LNCAP (cell line): ENCODE measurements at regions not wholly inside any gene's neighbourhood (a gene's known extent, or its start where the extent isn't known, plus 50 kb on each side); places are given as distances from the start of the nearest gene placed in this dataset.

ENCODE experiments used
- TF ChIP-seq, protein P1 (sequence below): fragments of 450-650 bp; IDR thresholded peaks from 2 replicates; pipeline ENCODE4 v1.5.1; 2017; ENCODE audit warnings: mild to moderate bottlenecking

DNA sequence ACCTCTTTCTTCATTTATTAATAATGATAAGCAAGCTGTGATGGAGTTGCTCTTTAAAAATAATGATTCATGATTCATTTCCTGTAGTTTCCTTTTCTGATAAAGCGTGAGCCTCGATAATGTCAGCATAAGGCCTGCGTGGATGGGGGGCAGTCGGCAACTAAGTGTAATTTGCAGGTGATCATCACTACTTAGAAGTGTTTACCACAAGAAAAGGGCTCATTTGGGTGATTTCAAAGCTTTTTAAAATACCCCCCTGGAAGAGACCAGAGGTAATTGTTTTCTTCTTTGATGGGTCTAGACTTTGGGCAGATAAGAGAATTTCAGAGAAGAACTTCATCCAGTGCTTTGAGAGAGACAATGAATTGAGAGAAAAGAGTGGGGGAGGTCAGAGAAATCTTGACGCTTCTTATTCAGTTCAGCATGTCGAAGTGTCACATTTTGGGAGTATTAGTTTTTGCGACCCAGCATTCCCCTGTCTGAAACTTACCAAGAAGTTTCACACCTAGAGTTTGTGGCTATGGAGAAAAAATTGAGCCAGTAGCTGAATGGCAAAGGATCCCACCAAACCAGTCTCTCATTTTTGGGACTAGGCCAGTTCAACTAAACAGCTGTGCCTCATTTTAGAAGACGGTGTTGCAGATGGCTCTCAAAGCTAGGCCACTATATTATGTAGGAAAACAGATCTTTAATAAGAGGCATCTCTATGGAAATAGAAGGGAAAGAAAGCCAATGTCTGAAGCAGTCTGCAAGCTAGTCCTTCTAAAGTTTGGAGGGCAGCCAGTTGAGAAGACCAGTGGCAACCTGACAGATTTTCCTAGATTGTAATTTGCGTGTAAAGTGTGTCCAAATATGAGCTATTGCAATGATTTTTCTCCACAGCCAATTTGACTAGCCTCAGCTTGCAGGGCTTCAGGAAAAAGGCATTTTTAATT lies 171.0 kb upstream of the PPP1R2C start:
- TF ChIP-seq, protein P1, sequence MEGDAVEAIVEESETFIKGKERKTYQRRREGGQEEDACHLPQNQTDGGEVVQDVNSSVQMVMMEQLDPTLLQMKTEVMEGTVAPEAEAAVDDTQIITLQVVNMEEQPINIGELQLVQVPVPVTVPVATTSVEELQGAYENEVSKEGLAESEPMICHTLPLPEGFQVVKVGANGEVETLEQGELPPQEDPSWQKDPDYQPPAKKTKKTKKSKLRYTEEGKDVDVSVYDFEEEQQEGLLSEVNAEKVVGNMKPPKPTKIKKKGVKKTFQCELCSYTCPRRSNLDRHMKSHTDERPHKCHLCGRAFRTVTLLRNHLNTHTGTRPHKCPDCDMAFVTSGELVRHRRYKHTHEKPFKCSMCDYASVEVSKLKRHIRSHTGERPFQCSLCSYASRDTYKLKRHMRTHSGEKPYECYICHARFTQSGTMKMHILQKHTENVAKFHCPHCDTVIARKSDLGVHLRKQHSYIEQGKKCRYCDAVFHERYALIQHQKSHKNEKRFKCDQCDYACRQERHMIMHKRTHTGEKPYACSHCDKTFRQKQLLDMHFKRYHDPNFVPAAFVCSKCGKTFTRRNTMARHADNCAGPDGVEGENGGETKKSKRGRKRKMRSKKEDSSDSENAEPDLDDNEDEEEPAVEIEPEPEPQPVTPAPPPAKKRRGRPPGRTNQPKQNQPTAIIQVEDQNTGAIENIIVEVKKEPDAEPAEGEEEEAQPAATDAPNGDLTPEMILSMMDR: no peak

DNA sequence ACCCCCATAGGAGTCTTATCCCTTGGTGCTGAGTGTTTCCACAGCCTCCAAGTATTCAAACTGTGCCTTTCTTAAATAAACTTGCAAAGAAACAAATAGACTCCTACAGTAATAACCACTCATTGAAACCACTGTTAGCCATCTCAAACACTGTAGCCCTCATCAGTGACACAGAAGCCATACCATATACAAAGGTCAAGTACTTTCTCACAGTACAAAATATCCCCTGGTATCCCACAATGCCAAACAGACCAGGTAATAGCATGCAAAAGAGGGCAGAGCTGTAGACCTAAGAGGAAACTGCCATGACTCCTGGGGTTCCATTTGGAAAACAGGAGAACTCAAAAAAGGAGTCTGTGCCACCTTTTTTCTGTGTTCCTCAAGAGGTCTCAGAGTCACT lies 173.8 kb upstream of the PPP1R2C start:
- TF ChIP-seq, protein P1: no peak

DNA sequence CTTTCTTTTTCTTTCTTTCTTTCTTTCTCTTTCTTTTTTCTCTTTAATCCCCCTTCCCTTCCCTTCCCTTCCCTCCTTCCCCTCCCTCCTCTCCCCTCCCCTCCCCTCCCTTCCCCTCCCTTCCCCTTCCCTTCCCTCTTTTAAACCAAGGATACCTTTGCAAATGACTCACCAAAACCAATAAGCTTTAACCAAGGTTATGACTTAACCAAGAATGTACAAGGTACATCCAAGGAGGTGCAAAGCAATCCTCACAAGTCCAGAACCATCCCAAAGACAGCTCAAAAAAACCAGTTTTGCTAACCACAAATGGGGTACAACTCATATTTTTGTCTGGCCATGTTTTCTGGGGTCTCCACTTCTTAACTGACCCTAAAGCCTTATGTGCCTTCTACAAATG lies 174.7 kb upstream of the PPP1R2C start:
- TF ChIP-seq, protein P1: no peak

DNA sequence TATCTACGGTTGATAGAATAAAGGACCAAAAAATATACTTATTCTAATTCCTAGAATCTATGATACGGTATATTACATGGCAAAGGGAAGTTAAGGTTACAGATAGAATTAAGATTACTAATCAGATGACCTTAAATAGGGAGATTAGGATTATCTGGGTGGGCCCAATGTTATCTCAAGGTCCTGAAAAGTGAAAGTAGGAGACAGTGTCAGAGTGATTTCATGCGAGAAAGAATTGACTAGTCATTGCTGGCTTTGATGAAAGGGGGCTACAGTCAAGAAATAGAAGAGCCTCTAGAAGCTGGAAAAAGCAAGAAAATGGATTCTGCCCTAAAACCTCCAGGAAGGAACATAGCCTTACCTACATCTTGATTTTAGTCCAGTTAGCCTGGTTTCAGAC lies 176.9 kb upstream of the PPP1R2C start:
- TF ChIP-seq, protein P1: no peak

DNA sequence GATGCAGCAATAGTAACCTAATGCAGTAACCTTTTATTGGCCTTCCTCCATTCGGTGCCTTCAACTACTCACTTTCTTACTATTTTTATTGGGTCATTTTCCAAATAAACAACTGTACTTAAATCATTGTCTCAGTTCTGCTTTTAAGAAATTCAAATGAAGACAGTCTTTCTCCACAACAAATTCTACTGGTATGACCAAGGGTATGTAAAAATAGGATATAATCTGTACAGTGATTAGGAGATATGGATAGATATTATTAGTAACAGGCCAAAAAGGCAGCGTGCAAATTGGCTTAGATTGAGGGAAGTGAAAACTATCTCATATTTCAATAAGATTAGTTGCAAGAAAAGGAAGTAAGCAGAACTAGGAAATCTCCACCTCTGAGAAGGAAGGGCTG lies 177.4 kb upstream of the PPP1R2C start:
- TF ChIP-seq, protein P1: no peak

DNA sequence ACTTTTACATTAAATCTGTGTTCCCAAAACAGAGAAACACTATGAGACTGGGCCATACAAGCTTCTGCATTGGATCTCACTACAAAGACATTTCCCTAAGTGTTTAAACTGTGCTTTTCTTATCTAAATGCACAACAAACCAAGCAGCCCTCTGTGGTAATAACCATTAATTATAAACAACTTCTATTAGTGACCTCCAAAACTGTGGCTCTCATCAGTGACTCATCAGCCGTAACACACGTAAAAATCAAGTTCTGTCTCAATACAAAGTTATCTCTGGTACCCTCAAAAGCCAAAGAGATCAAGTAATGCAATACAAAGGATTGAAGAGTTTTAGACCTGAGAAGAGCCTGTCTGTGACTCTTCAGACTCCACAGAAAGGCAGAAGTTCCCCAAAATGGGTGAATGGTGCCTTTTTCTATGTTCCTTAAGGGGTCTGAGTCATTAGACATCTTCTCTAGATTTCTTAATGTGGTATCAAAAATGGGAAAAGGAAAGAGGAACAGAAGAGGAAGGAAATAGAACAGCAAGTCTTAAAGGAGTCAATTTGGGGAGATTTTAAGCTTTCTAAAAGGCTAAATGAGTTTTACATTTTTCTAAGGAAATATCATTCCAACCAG lies 189.8 kb upstream of the PPP1R2C start:
- TF ChIP-seq, protein P1: no peak

DNA sequence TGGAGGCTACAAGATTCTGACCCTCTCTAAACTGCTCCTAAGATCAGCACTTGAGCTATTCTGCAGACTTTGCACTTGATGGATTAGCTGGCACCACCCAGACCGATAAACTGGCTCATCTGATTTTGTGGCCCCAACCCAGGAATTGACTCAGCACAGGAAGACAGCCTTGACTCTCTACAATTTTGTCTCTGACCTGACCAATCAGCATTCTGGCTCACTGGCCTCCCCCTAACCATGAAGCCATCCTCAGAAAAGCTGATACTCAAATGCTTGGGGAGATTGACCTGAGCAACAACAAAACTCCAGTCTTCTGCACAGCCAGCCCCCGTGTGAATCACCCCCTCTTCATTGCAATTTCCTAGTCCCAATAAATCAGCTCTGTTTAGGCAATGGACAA lies 195.4 kb upstream of the PPP1R2C start:
- TF ChIP-seq, protein P1: no peak
